ENCODE measurements at regions not wholly inside any gene's neighbourhood (a gene's known extent, or its start where the extent isn't known, plus 50 kb on each side); places are given as distances from the start of the nearest gene placed in this dataset.

GRCh38 chr10:33698033-33698432 is 363.6 kb upstream of the NRP1 start:
- no peak for FAIRE-seq
- no peaks in the 10 kb centered on the region for H3K27me3 ChIP-seq (ENCODE audit: control insufficient read depth, extremely low read depth, insufficient read depth, low read length)

DNA sequence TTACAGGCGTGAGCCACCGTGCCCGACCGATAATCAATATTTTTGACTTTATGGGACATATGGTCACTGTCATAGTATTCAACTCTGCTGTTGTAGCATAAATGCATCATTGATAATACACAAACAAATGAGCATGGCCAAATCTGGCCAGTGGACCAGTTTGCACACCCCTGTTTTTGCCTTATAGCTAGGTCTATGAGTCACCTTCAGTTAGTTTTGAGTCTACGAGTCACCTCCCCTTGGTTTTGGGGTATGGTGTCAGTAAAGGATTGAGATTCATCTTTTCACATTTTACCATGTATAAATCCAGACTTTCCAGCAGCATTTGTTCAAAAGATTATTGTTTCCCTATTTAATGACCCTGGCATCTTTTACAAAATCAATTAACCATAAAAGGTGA is 362.5 kb upstream of the NRP1 start:
- dilution Hi-C loops (cut with MboI; ENCODE audit: extremely low pct_ligation_motif_present, low sequenced_read_pairs), result no loop called here
- H3K27ac ChIP-seq (ENCODE audit: control insufficient read depth, insufficient read depth, low read length), result no peak overlapping the region
- no peak overlapping the region for H3K4me2 ChIP-seq (ENCODE audit: control insufficient read depth, extremely low read depth, insufficient read depth, low read depth, low read length)
- no peaks in the 10 kb centered on the region for H3K4me1 ChIP-seq (ENCODE audit: control insufficient read depth, extremely low read depth, insufficient read depth, low read length)
- no peaks in the 10 kb centered on the region for H3K9me3 ChIP-seq (ENCODE audit: control insufficient read depth, low read depth, low read length)
- H2AFZ ChIP-seq (ENCODE audit: control insufficient read depth, low read length), result no peak overlapping the region
- H3K9ac ChIP-seq (ENCODE audit: control insufficient read depth, extremely low read depth, insufficient read depth, low read length), result no peak overlapping the region
- FAIRE-seq, result no peak
- no peak for TF ChIP-seq EZH2 (IDR thresholded peaks at IDR 0.05; ENCODE audit: low read length)
- TF ChIP-seq CTCF (optimal IDR thresholded peaks at IDR 0.05 in 1 of 3, IDR thresholded peaks at IDR 0.05 in 1 of 3, conservative IDR thresholded peaks at IDR 0.05 in 1 of 3; ENCODE audit: extremely low read depth in 1 of 3, insufficient read depth in 2 of 3, low read length in 3 of 3), result no peak
- no peaks in the 10 kb centered on the region for H3K36me3 ChIP-seq (ENCODE audit: control insufficient read depth in 2 of 2, extremely low read depth in 1 of 2, insufficient read depth in 2 of 2, low read length in 2 of 2)
- H3K79me2 ChIP-seq (ENCODE audit: control insufficient read depth, insufficient read depth, low read length), result no peaks in the 10 kb centered on the region
- H3K9me1 ChIP-seq (ENCODE audit: control insufficient read depth, extremely low read depth, insufficient read depth, low read length), result no peaks in the 10 kb centered on the region
- H3K4me3 ChIP-seq (ENCODE audit: control insufficient read depth in 2 of 3, extremely low read depth in 1 of 3, insufficient read depth in 2 of 3, low read depth in 1 of 3, low read length in 3 of 3), result no peak overlapping the region
- no peak for DNase-seq (ENCODE audit: low read depth, low spot score)
- no peaks in the 10 kb centered on the region for H4K20me1 ChIP-seq (ENCODE audit: control insufficient read depth, extremely low read depth, insufficient read depth, low read length)
- no peaks in the 10 kb centered on the region for H3K27me3 ChIP-seq (ENCODE audit: control insufficient read depth, extremely low read depth, insufficient read depth, low read length)

More at GRCh38 chr10:33698033-33698432, 363.6 kb upstream of the NRP1 start:
- no peaks in the 10 kb centered on the region for H3K4me1 ChIP-seq (ENCODE audit: control insufficient read depth, extremely low read depth, insufficient read depth, low read length)
- H3K79me2 ChIP-seq (ENCODE audit: control insufficient read depth, insufficient read depth, low read length), result no peaks in the 10 kb centered on the region
- TF ChIP-seq CTCF (optimal IDR thresholded peaks at IDR 0.05 in 1 of 3, IDR thresholded peaks at IDR 0.05 in 1 of 3, conservative IDR thresholded peaks at IDR 0.05 in 1 of 3; ENCODE audit: extremely low read depth in 1 of 3, insufficient read depth in 2 of 3, low read length in 3 of 3) (no peak), EZH2 (IDR thresholded peaks at IDR 0.05; ENCODE audit: low read length) (no peak)
- H4K20me1 ChIP-seq (ENCODE audit: control insufficient read depth, extremely low read depth, insufficient read depth, low read length), result no peaks in the 10 kb centered on the region
- H3K9ac ChIP-seq (ENCODE audit: control insufficient read depth, extremely low read depth, insufficient read depth, low read length), result no peak overlapping the region
- dilution Hi-C loops (cut with MboI; ENCODE audit: extremely low pct_ligation_motif_present, low sequenced_read_pairs), result no loop called here
- no peaks in the 10 kb centered on the region for H3K9me3 ChIP-seq (ENCODE audit: control insufficient read depth, low read depth, low read length)
- no peak overlapping the region for H3K27ac ChIP-seq (ENCODE audit: control insufficient read depth, insufficient read depth, low read length)
- DNase-seq (ENCODE audit: low read depth, low spot score), result no peak
- no peaks in the 10 kb centered on the region for H3K36me3 ChIP-seq (ENCODE audit: control insufficient read depth in 2 of 2, extremely low read depth in 1 of 2, insufficient read depth in 2 of 2, low read length in 2 of 2)
- H2AFZ ChIP-seq (ENCODE audit: control insufficient read depth, low read length), result no peak overlapping the region
- no peak overlapping the region for H3K4me2 ChIP-seq (ENCODE audit: control insufficient read depth, extremely low read depth, insufficient read depth, low read depth, low read length)
- H3K4me3 ChIP-seq (ENCODE audit: control insufficient read depth in 2 of 3, extremely low read depth in 1 of 3, insufficient read depth in 2 of 3, low read depth in 1 of 3, low read length in 3 of 3), result no peak overlapping the region
- no peaks in the 10 kb centered on the region for H3K9me1 ChIP-seq (ENCODE audit: control insufficient read depth, extremely low read depth, insufficient read depth, low read length)

All from keratinocyte (primary cell).